ENCODE measurements at regions not wholly inside any gene's neighbourhood (a gene's known extent, or its start where the extent isn't known, plus 50 kb on each side); places are given as distances from the start of the nearest gene placed in this dataset.

GRCh38 chr9:87300915-87301314 is 196.8 kb upstream of the DAPK1 start:
- Histone ChIP-seq H3K36me3 (no peaks in the 10 kb centered on the region), H3K27ac (no peak overlapping the region), H3K4me1 (no peaks in the 10 kb centered on the region), H3K4me3 (no peak overlapping the region), H3K27me3 (no peaks in the 10 kb centered on the region), H3K9me3 (no peaks in the 10 kb centered on the region)
- intact Hi-C loops (cut with DNase I; ENCODE audit: low total_unique reads), result no loop called here
- TF ChIP-seq EP300 (IDR thresholded peaks at IDR 0.05) (no peak), POLR2AphosphoS5 (IDR thresholded peaks at IDR 0.05) (no peak), POLR2A (IDR thresholded peaks at IDR 0.05) (no peak)
- TF ChIP-seq, protein P1, sequence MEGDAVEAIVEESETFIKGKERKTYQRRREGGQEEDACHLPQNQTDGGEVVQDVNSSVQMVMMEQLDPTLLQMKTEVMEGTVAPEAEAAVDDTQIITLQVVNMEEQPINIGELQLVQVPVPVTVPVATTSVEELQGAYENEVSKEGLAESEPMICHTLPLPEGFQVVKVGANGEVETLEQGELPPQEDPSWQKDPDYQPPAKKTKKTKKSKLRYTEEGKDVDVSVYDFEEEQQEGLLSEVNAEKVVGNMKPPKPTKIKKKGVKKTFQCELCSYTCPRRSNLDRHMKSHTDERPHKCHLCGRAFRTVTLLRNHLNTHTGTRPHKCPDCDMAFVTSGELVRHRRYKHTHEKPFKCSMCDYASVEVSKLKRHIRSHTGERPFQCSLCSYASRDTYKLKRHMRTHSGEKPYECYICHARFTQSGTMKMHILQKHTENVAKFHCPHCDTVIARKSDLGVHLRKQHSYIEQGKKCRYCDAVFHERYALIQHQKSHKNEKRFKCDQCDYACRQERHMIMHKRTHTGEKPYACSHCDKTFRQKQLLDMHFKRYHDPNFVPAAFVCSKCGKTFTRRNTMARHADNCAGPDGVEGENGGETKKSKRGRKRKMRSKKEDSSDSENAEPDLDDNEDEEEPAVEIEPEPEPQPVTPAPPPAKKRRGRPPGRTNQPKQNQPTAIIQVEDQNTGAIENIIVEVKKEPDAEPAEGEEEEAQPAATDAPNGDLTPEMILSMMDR (IDR thresholded peaks at IDR 0.05), result no peak
- DNase-seq, result peak in 1 of 2 donors; percentile 47
- 78 to 94% (median 89%) methylated on average over 2 of the region's 2 CpGs for WGBS, 5 donors

GRCh38 chr9:87301371-87301770 is 196.3 kb upstream of the DAPK1 start:
- intact Hi-C loops (cut with DNase I; ENCODE audit: low total_unique reads), result no loop called here
- Histone ChIP-seq H3K27ac (no peak overlapping the region), H3K4me3 (no peak overlapping the region), H3K36me3 (no peaks in the 10 kb centered on the region), H3K4me1 (no peaks in the 10 kb centered on the region), H3K9me3 (no peaks in the 10 kb centered on the region), H3K27me3 (no peaks in the 10 kb centered on the region)
- TF ChIP-seq POLR2A (IDR thresholded peaks at IDR 0.05) (no peak), EP300 (IDR thresholded peaks at IDR 0.05) (no peak), POLR2AphosphoS5 (IDR thresholded peaks at IDR 0.05) (no peak)
- TF ChIP-seq, protein P1 (IDR thresholded peaks at IDR 0.05), result no peak
- DNase-seq, result peak in 1 of 2 donors; percentile 41

- H3K4me1 ChIP-seq, result no peaks in the 10 kb centered on the region
- TF ChIP-seq EP300 (IDR thresholded peaks at IDR 0.05) (no peak), POLR2A (IDR thresholded peaks at IDR 0.05) (no peak), POLR2AphosphoS5 (IDR thresholded peaks at IDR 0.05) (no peak)
- TF ChIP-seq, protein P1 (IDR thresholded peaks at IDR 0.05), result no peak
- H3K27me3 ChIP-seq, result no peaks in the 10 kb centered on the region
- H3K9me3 ChIP-seq, result no peaks in the 10 kb centered on the region
- no peaks in the 10 kb centered on the region for H3K36me3 ChIP-seq
- H3K4me3 ChIP-seq, result no peak overlapping the region
- no peak for DNase-seq
- WGBS, 5 donors, result 66 to 79% (median 70%) methylated on average over 5 to 7 of the region's 7 CpGs
- no peak overlapping the region for H3K27ac ChIP-seq
- intact Hi-C loops (cut with DNase I; ENCODE audit: low total_unique reads), result no loop called here
These were observed 192.5 kb upstream of the DAPK1 start for GRCh38 chr9:87305151-87305550.

- no peak overlapping the region for H3K4me3 ChIP-seq
- no peak for TF ChIP-seq EP300 (IDR thresholded peaks at IDR 0.05)
- no peak for TF ChIP-seq POLR2A (IDR thresholded peaks at IDR 0.05)
- no peak for TF ChIP-seq POLR2AphosphoS5 (IDR thresholded peaks at IDR 0.05)
- TF ChIP-seq, protein P1 (IDR thresholded peaks at IDR 0.05), result no peak
- intact Hi-C loops (cut with DNase I; ENCODE audit: low total_unique reads), result no loop called here
- no peaks in the 10 kb centered on the region for H3K27me3 ChIP-seq
- H3K4me1 ChIP-seq, result no peaks in the 10 kb centered on the region
- H3K36me3 ChIP-seq, result no peaks in the 10 kb centered on the region
- no peak for DNase-seq
- no peak overlapping the region for H3K27ac ChIP-seq
- WGBS, 5 donors, result 78 to 85% (median 80%) methylated on average over 3 of the region's 3 CpGs
- H3K9me3 ChIP-seq, result no peaks in the 10 kb centered on the region
These were observed 191.7 kb upstream of the DAPK1 start for GRCh38 chr9:87306006-87306405.

Measured in stomach (tissue), 8 donors.